Transverse colon (tissue), 4 donors: ENCODE measurements at regions not wholly inside any gene's neighbourhood (a gene's known extent, or its start where the extent isn't known, plus 50 kb on each side); places are given as distances from the start of the nearest gene placed in this dataset.

ENCODE experiments used
- DNase-seq: peaks from one replicate; pipeline ENCODE4 v3.0.0-alpha.2; 2019
- H3K27ac ChIP-seq, 4 donors: fragments of 200-600 bp; sonication (generic); 2 replicates each; pipeline ENCODE4 v1.5.1; 2016 to 2018; ENCODE audit warnings: inconsistent platforms in 4 of 4
- H3K27me3 ChIP-seq: fragments of 200-600 bp; sonication (generic); 2 replicates; pipeline ENCODE4 v1.5.1; 2017; ENCODE audit warnings: inconsistent platforms
- H3K36me3 ChIP-seq, 4 donors: fragments of 200-600 bp; sonication (generic); 2 replicates each; pipeline ENCODE4 v1.5.1; 2017 to 2019; ENCODE audit warnings: inconsistent platforms in 4 of 4
- H3K4me1 ChIP-seq, 4 donors: fragments of 200-600 bp; sonication (generic); 2 replicates each; pipeline ENCODE4 v1.5.1; 2017 to 2020; ENCODE audit warnings: inconsistent platforms in 4 of 4
- H3K4me3 ChIP-seq, 4 donors: fragments of 200-600 bp; sonication (generic); 1 replicate in 1 of 4; 2 replicates in 3 of 4; pipeline versions ENCODE4 v1.5.1 to v1.6.1; 2017 to 2019; ENCODE audit warnings: inconsistent platforms in 4 of 4
- H3K9me3 ChIP-seq, 2 donors: fragments of 200-600 bp; sonication (generic); 2 replicates each; pipeline ENCODE4 v1.5.1; 2017 to 2019; ENCODE audit warnings: inconsistent platforms in 2 of 2
- CTCF ChIP-seq, 5 experiments: fragments of 200-600 bp in 3 of 5; fragments of 450-650 bp in 2 of 5; sonication (generic) in 3 of 5; IDR thresholded peaks; 1 replicate in 2 of 5; 2 replicates in 3 of 5; pipeline ENCODE4 v1.5.1; 2016 to 2017; ENCODE audit warnings: antibody characterized with exemption in 5 of 5, inconsistent platforms in 3 of 5, mild to moderate bottlenecking in 2 of 5, moderate library complexity in 1 of 5
- EP300 ChIP-seq: sonication (generic); formaldehyde crosslinking; IDR thresholded peaks from one replicate; pipeline ENCODE4 v1.6.1; 2017; ENCODE audit warnings: antibody characterized with exemption, low read depth
- POLR2A ChIP-seq: fragments of 450-650 bp; IDR thresholded peaks from one replicate; pipeline ENCODE4 v1.6.1; 2016; ENCODE audit warnings: antibody characterized with exemption, mild to moderate bottlenecking, moderate library complexity
- POLR2AphosphoS5 ChIP-seq, 3 donors: sonication (generic); formaldehyde crosslinking; IDR thresholded peaks; one replicate each; pipeline ENCODE4 v1.6.1; 2016; ENCODE audit warnings: antibody characterized with exemption in 3 of 3
- WGBS, 2 donors: methylation state at CpG; one replicate each; pipeline ENCODE4 v1.1.5; 2018; ENCODE audit warnings: low coverage in 1 of 2; 5-methylcytosine and 5-hydroxymethylcytosine counted together
- in situ Hi-C, 4 donors: fragments of 200-750 bp; cut with MboI; loops; one replicate each; pipeline versions ENCODE4 v1.15.0 to v1.15.1; 2017; ENCODE audit warnings: low sequenced_read_pairs in 3 of 4, low pct_ligation_motif_present in 1 of 4, low pct_unique_long_range_greater_than_20kb in 1 of 4
- intact Hi-C: fragments of 100-400 bp; cut with DNase I; formaldehyde crosslinking; loops from one replicate; pipeline ENCODE4 v1.15.1; 2023; ENCODE audit warnings: low total_unique reads

- peaks cover 29% of the 10 kb centered on the region for H3K27me3 ChIP-seq
- peaks cover 0 to 18% (median 6%) of the 10 kb centered on the region in 4 donors for H3K4me1 ChIP-seq
- in situ Hi-C loops: no loop called here
- no peaks in the 10 kb centered on the region for H3K9me3 ChIP-seq
- WGBS, 2 donors: 0 to 3% methylated on average over 4 to 44 of the region's 51 CpGs
- no peaks in the 10 kb centered on the region for H3K36me3 ChIP-seq
- peak; percentile 71 for DNase-seq
- intact Hi-C loops: no loop called here
- TF ChIP-seq POLR2AphosphoS5 (IDR thresholded peaks at IDR 0.05) (peak; percentile 53 to 85 (median 77)), EP300 (peak; percentile 98), CTCF (IDR thresholded peaks at IDR 0.05) (no peak), POLR2A (no peak)
- H3K4me3 ChIP-seq: peak overlapping the region; percentile 20 to 46 (median 34)
- H3K27ac ChIP-seq: peak overlapping the region; percentile 66 to 82 (median 70)
Measured at GRCh38 chr6:165987483-165988301, 180.0 kb downstream of the TBXT start.

GRCh38 chr6:165986914-165987482 lies 180.7 kb downstream of the TBXT start:
- H3K4me1 ChIP-seq: peaks cover 0 to 18% (median 6%) of the 10 kb centered on the region in 4 donors
- H3K36me3 ChIP-seq: no peaks in the 10 kb centered on the region
- peaks cover 29% of the 10 kb centered on the region for H3K27me3 ChIP-seq
- intact Hi-C loops: no loop called here
- H3K4me3 ChIP-seq: peak overlapping the region; percentile 20 to 46 (median 34)
- in situ Hi-C loops: no loop called here
- 0 to 1% methylated on average over 7 to 27 of the region's 27 CpGs for WGBS, 2 donors
- no peak for TF ChIP-seq EP300
- TF ChIP-seq POLR2A: no peak
- no peak for TF ChIP-seq CTCF (IDR thresholded peaks at IDR 0.05)
- no peak for TF ChIP-seq POLR2AphosphoS5 (IDR thresholded peaks at IDR 0.05)
- peak overlapping the region; percentile 66 to 82 (median 70) for H3K27ac ChIP-seq
- H3K9me3 ChIP-seq: no peaks in the 10 kb centered on the region
- no peak for DNase-seq

- H3K27me3 ChIP-seq: peaks cover 29% of the 10 kb centered on the region
- no peak for DNase-seq
- H3K36me3 ChIP-seq: no peaks in the 10 kb centered on the region
- intact Hi-C loops (no loop called here), in situ Hi-C loops (no loop called here)
- H3K4me1 ChIP-seq: peaks cover 0 to 18% (median 6%) of the 10 kb centered on the region in 4 donors
- peak overlapping the region in 3 of 4 donors; percentile 32 to 46 (median 35) for H3K4me3 ChIP-seq
- TF ChIP-seq POLR2A: no peak
- no peaks in the 10 kb centered on the region for H3K9me3 ChIP-seq
- WGBS, 2 donors: 0 to 14% methylated on average over 3 to 8 of the region's 8 CpGs
- peak overlapping the region in 3 of 4 donors; percentile 66 to 82 (median 75) for H3K27ac ChIP-seq
Measured at GRCh38 chr6:165986311-165986913, 181.2 kb downstream of the TBXT start.

GRCh38 chr6:165985806-165986299 lies 181.8 kb downstream of the TBXT start:
- TF ChIP-seq POLR2A: no peak
- no peak for TF ChIP-seq POLR2AphosphoS5 (IDR thresholded peaks at IDR 0.05)
- TF ChIP-seq EP300: no peak
- no peak for TF ChIP-seq CTCF (IDR thresholded peaks at IDR 0.05)
- WGBS, 2 donors: 30 to 42% methylated on average over 7 to 14 of the region's 14 CpGs
- Histone ChIP-seq H3K4me1 (peaks cover 0 to 18% (median 6%) of the 10 kb centered on the region in 4 donors), H3K9me3 (no peaks in the 10 kb centered on the region), H3K27me3 (peaks cover 29% of the 10 kb centered on the region), H3K4me3 (peak overlapping the region in 1 of 4 donors; percentile 46), H3K27ac (peak overlapping the region in 2 of 4 donors; percentile 75 to 82), H3K36me3 (no peaks in the 10 kb centered on the region)
- in situ Hi-C loops (no loop called here), intact Hi-C loops (no loop called here)
- DNase-seq: no peak
